ENCODE measurements at regions not wholly inside any gene's neighbourhood (a gene's known extent, or its start where the extent isn't known, plus 50 kb on each side); places are given as distances from the start of the nearest gene placed in this dataset.

DNA sequence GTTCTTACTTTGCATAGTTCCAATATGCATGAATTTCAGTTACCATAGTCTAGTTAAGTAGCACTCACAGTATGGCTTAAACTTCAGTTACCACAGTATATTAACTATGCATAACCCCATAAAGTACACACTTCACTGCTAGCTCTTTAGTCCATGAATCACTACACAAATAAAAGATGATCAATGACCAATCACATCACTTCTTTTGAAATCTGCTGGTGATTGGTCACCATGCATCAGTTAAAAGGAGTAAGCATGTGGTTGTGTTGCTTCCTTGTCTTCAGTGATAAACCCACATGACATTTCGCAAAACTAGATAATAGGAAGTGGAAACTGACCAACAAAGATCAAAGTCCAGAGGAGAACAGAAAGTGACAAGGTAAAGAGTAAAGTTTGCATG is 79.0 kb downstream of the TAF11L14 start:
- ATAC-seq: no peak
- TF ChIP-seq CREB5 (CRISPR knock-in tag; IDR thresholded peaks at IDR 0.05; ENCODE audit: low read depth): no peak
- TF ChIP-seq TCF4 (CRISPR knock-in tag; IDR thresholded peaks at IDR 0.05; ENCODE audit: borderline replicate concordance): no peak
- no peak for TF ChIP-seq OSR1 (CRISPR knock-in tag; IDR thresholded peaks at IDR 0.05)

DNA sequence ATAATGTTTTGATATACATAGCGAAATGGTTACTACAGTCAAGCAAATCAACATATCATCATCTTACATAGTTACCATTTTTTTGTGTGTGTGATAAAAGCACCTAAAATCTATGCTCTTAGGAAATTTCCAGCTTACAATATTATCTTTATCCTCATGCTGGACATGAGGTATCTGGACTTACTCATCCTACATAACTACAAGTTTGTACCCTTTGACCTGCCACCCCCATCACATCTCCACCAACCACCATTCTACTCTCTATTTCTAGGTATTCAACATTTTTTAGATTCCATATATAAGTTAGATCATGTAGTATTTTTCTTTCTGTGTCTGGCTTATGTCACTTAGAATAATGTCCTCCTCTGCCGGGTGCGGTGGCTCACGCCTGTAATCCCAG is 79.9 kb downstream of the TAF11L14 start:
- no peak for TF ChIP-seq ARNTL (CRISPR knock-in tag; IDR thresholded peaks at IDR 0.05; ENCODE audit: borderline replicate concordance, low read depth)
- no peak for TF ChIP-seq ZFP30 (CRISPR knock-in tag; IDR thresholded peaks at IDR 0.05)
- TF ChIP-seq ESRRG (CRISPR knock-in tag; IDR thresholded peaks at IDR 0.05): no peak
- TF ChIP-seq, protein P1, sequence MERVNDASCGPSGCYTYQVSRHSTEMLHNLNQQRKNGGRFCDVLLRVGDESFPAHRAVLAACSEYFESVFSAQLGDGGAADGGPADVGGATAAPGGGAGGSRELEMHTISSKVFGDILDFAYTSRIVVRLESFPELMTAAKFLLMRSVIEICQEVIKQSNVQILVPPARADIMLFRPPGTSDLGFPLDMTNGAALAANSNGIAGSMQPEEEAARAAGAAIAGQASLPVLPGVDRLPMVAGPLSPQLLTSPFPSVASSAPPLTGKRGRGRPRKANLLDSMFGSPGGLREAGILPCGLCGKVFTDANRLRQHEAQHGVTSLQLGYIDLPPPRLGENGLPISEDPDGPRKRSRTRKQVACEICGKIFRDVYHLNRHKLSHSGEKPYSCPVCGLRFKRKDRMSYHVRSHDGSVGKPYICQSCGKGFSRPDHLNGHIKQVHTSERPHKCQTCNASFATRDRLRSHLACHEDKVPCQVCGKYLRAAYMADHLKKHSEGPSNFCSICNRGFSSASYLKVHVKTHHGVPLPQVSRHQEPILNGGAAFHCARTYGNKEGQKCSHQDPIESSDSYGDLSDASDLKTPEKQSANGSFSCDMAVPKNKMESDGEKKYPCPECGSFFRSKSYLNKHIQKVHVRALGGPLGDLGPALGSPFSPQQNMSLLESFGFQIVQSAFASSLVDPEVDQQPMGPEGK (CRISPR knock-in tag; IDR thresholded peaks at IDR 0.05; ENCODE audit: borderline replicate concordance): no peak
- no peak for TF ChIP-seq GLIS3 (CRISPR knock-in tag; IDR thresholded peaks at IDR 0.05)
- no peak for TF ChIP-seq OSR1 (CRISPR knock-in tag; IDR thresholded peaks at IDR 0.05)
- no peak for TF ChIP-seq ZNF8 (CRISPR knock-in tag; IDR thresholded peaks at IDR 0.05)
- no peak for TF ChIP-seq POU6F1 (CRISPR knock-in tag; IDR thresholded peaks at IDR 0.05; ENCODE audit: borderline replicate concordance, low read depth)
- TF ChIP-seq ZFP3 (CRISPR knock-in tag; IDR thresholded peaks at IDR 0.05): no peak
- TF ChIP-seq SNAI2 (CRISPR knock-in tag; IDR thresholded peaks at IDR 0.05): no peak
- no peak for ATAC-seq

- no peak for TF ChIP-seq ISL1 (CRISPR knock-in tag; IDR thresholded peaks at IDR 0.05)
- no peak for TF ChIP-seq TSHZ2 (CRISPR knock-in tag; IDR thresholded peaks at IDR 0.05)
- TF ChIP-seq SNAI2 (CRISPR knock-in tag; IDR thresholded peaks at IDR 0.05): no peak
- TF ChIP-seq ZNF565 (CRISPR knock-in tag; conservative IDR thresholded peaks at IDR 0.05; ENCODE audit: low read depth): no peak
- TF ChIP-seq ZFP3 (CRISPR knock-in tag; IDR thresholded peaks at IDR 0.05): no peak
- TF ChIP-seq ZNF70 (CRISPR knock-in tag; IDR thresholded peaks at IDR 0.05): no peak
- no peak for TF ChIP-seq ZNF8 (CRISPR knock-in tag; IDR thresholded peaks at IDR 0.05)
- TF ChIP-seq GLIS3 (CRISPR knock-in tag; IDR thresholded peaks at IDR 0.05): no peak
- TF ChIP-seq, protein P1 (CRISPR knock-in tag; IDR thresholded peaks at IDR 0.05; ENCODE audit: borderline replicate concordance): no peak
- no peak for TF ChIP-seq TOX (CRISPR knock-in tag; IDR thresholded peaks at IDR 0.05; ENCODE audit: borderline replicate concordance)
- no peak for TF ChIP-seq ZFP30 (CRISPR knock-in tag; IDR thresholded peaks at IDR 0.05)
- TF ChIP-seq CSRNP3 (CRISPR knock-in tag; IDR thresholded peaks at IDR 0.05): no peak
- no peak for ATAC-seq
Measured at GRCh38 chr5:17719592-17719991, 85.3 kb downstream of the TAF11L14 start.
